ENCODE measurements at regions not wholly inside any gene's neighbourhood (a gene's known extent, or its start where the extent isn't known, plus 50 kb on each side); places are given as distances from the start of the nearest gene placed in this dataset.

- Mint-ChIP-seq H3K9me3 (no peaks in the 10 kb centered on the region), H3K27ac (no peak overlapping the region), H3K4me3 (no peak overlapping the region), H3K27me3 (no peaks in the 10 kb centered on the region), H3K4me1 (no peaks in the 10 kb centered on the region), H3K36me3 (ENCODE audit: low read depth) (no peaks in the 10 kb centered on the region)
- ATAC-seq, result no peak
- no peak for DNase-seq
These were observed 307.2 kb downstream of the MYCN start for GRCh38 chr2:16247326-16248122.

- Mint-ChIP-seq H3K9me3 (no peaks in the 10 kb centered on the region), H3K4me3 (no peak overlapping the region), H3K36me3 (ENCODE audit: low read depth) (no peaks in the 10 kb centered on the region), H3K4me1 (no peaks in the 10 kb centered on the region), H3K27me3 (no peaks in the 10 kb centered on the region), H3K27ac (no peak overlapping the region)
- DNase-seq (no peak), ATAC-seq (no peak)
These were observed 306.6 kb downstream of the MYCN start for GRCh38 chr2:16246911-16247310.

GRCh38 chr2:16246281-16246850, 306.0 kb downstream of the MYCN start:
- Mint-ChIP-seq H3K27ac (no peak overlapping the region), H3K9me3 (no peaks in the 10 kb centered on the region), H3K36me3 (ENCODE audit: low read depth) (no peaks in the 10 kb centered on the region), H3K27me3 (no peaks in the 10 kb centered on the region), H3K4me3 (no peak overlapping the region), H3K4me1 (no peaks in the 10 kb centered on the region)
- no peak for DNase-seq
- ATAC-seq, result no peak

- Mint-ChIP-seq H3K27me3 (no peaks in the 10 kb centered on the region), H3K4me3 (no peak overlapping the region), H3K36me3 (ENCODE audit: low read depth) (no peaks in the 10 kb centered on the region), H3K9me3 (no peaks in the 10 kb centered on the region), H3K4me1 (no peaks in the 10 kb centered on the region), H3K27ac (no peak overlapping the region)
- DNase-seq, result no peak
- ATAC-seq, result no peak
These were observed 305.2 kb downstream of the MYCN start for GRCh38 chr2:16245481-16246054.

GRCh38 chr2:16244966-16245320, 304.6 kb downstream of the MYCN start:
- Mint-ChIP-seq H3K36me3 (ENCODE audit: low read depth) (no peaks in the 10 kb centered on the region), H3K27me3 (no peaks in the 10 kb centered on the region), H3K27ac (no peak overlapping the region), H3K4me3 (no peak overlapping the region), H3K9me3 (no peaks in the 10 kb centered on the region), H3K4me1 (no peaks in the 10 kb centered on the region)
- DNase-seq, result no peak
- no peak for ATAC-seq

- Mint-ChIP-seq H3K4me3 (no peak overlapping the region), H3K9me3 (no peaks in the 10 kb centered on the region), H3K27me3 (no peaks in the 10 kb centered on the region), H3K4me1 (no peaks in the 10 kb centered on the region), H3K27ac (no peak overlapping the region), H3K36me3 (ENCODE audit: low read depth) (no peaks in the 10 kb centered on the region)
- DNase-seq (no peak), ATAC-seq (no peak)
These were observed 304.0 kb downstream of the MYCN start for GRCh38 chr2:16244153-16244965.

- Mint-ChIP-seq H3K4me3 (no peak overlapping the region), H3K9me3 (no peaks in the 10 kb centered on the region), H3K4me1 (no peaks in the 10 kb centered on the region), H3K36me3 (ENCODE audit: low read depth) (no peaks in the 10 kb centered on the region), H3K27ac (no peak overlapping the region), H3K27me3 (no peaks in the 10 kb centered on the region)
- no peak for ATAC-seq
- no peak for DNase-seq
These were observed 303.2 kb downstream of the MYCN start for GRCh38 chr2:16243411-16243996.

- DNase-seq, result no peak
- no peaks in the 10 kb centered on the region for H3K36me3 Mint-ChIP-seq (ENCODE audit: low read depth)
- H3K4me1 Mint-ChIP-seq, result no peaks in the 10 kb centered on the region
- H3K27ac Mint-ChIP-seq, result no peak overlapping the region
- ATAC-seq, result no peak
- H3K27me3 Mint-ChIP-seq, result no peaks in the 10 kb centered on the region
- H3K9me3 Mint-ChIP-seq, result no peaks in the 10 kb centered on the region
- no peak overlapping the region for H3K4me3 Mint-ChIP-seq
These were observed 302.6 kb downstream of the MYCN start for GRCh38 chr2:16242906-16243305.

GRCh38 chr2:16241166-16242160, 301.1 kb downstream of the MYCN start:
- H3K27ac Mint-ChIP-seq, result no peak overlapping the region
- DNase-seq (no peak), ATAC-seq (no peak)
- H3K36me3 Mint-ChIP-seq (ENCODE audit: low read depth), result no peaks in the 10 kb centered on the region
- no peaks in the 10 kb centered on the region for H3K9me3 Mint-ChIP-seq
- no peak overlapping the region for H3K4me3 Mint-ChIP-seq
- H3K4me1 Mint-ChIP-seq, result no peaks in the 10 kb centered on the region
- H3K27me3 Mint-ChIP-seq, result no peaks in the 10 kb centered on the region

- no peak for ATAC-seq
- no peaks in the 10 kb centered on the region for H3K9me3 Mint-ChIP-seq
These were observed 300.1 kb downstream of the MYCN start for GRCh38 chr2:16240402-16240801.

GRCh38 chr2:16239296-16239850, 299.0 kb downstream of the MYCN start:
- Mint-ChIP-seq H3K27ac (no peak overlapping the region), H3K36me3 (ENCODE audit: low read depth) (no peaks in the 10 kb centered on the region), H3K4me3 (no peak overlapping the region), H3K9me3 (no peaks in the 10 kb centered on the region), H3K27me3 (no peaks in the 10 kb centered on the region), H3K4me1 (no peaks in the 10 kb centered on the region)
- no peak for DNase-seq
- no peak for ATAC-seq

More at GRCh38 chr2:16240402-16240801, 300.1 kb downstream of the MYCN start:
- Mint-ChIP-seq H3K27me3 (no peaks in the 10 kb centered on the region), H3K27ac (no peak overlapping the region), H3K4me1 (no peaks in the 10 kb centered on the region), H3K36me3 (ENCODE audit: low read depth) (no peaks in the 10 kb centered on the region), H3K4me3 (no peak overlapping the region)
- DNase-seq, result no peak

- Mint-ChIP-seq H3K4me1 (no peaks in the 10 kb centered on the region), H3K27ac (no peak overlapping the region), H3K4me3 (no peak overlapping the region), H3K27me3 (no peaks in the 10 kb centered on the region), H3K36me3 (ENCODE audit: low read depth) (no peaks in the 10 kb centered on the region), H3K9me3 (no peaks in the 10 kb centered on the region)
- no peak for DNase-seq
- ATAC-seq, result no peak
These were observed 298.4 kb downstream of the MYCN start for GRCh38 chr2:16238786-16239185.

- H3K4me3 Mint-ChIP-seq, result no peak overlapping the region
- no peaks in the 10 kb centered on the region for H3K4me1 Mint-ChIP-seq
- H3K27me3 Mint-ChIP-seq, result peaks cover 1% of the 10 kb centered on the region
- H3K27ac Mint-ChIP-seq, result no peak overlapping the region
- H3K9me3 Mint-ChIP-seq, result no peaks in the 10 kb centered on the region
- DNase-seq, result no peak
- no peaks in the 10 kb centered on the region for H3K36me3 Mint-ChIP-seq (ENCODE audit: low read depth)
- ATAC-seq, result no peak
These were observed 297.8 kb downstream of the MYCN start for GRCh38 chr2:16238001-16238761.

Measured in activated naive CD8-positive, alpha-beta T cell treated with anti-CD3 and anti-CD28 coated beads, Interleukin-2, amount 50 U/mL, for 24 hours (primary cell).